CD8-positive, alpha-beta memory T cell (primary cell): ENCODE measurements at regions not wholly inside any gene's neighbourhood (a gene's known extent, or its start where the extent isn't known, plus 50 kb on each side); places are given as distances from the start of the nearest gene placed in this dataset.

Experiments
- CTCF ChIA-PET: fragments of 350-600 bp; sonication (Branson Sonifier 250); formaldehyde crosslinking; loops from one replicate; lab custom pipeline; 2021; ENCODE audit warnings: antibody characterized with exemption; lab: Charles Lee
- POLR2A ChIA-PET: fragments of 350-600 bp; sonication (Branson Sonifier 250); formaldehyde crosslinking; loops from one replicate; lab custom pipeline; 2021; ENCODE audit warnings: antibody characterized with exemption; lab: Charles Lee
- DNase-seq, 5 donors: peaks; one replicate each; pipeline versions ENCODE4 v3.0.0 to v3.0.0-alpha.2; 2020 to 2022; ENCODE audit warnings: mixed read lengths in 1 of 5
- H3K27ac ChIP-seq: one replicate; pipeline ENCODE4 v1.7.0; 2013; ENCODE audit warnings: low read depth, mild to moderate bottlenecking, low read length, moderate library complexity
- H3K27me3 ChIP-seq: 2 replicates; pipeline ENCODE4 v1.7.0; 2013; ENCODE audit warnings: low read length, mild to moderate bottlenecking; ENCODE audit not compliant: insufficient read depth, poor library complexity, severe bottlenecking
- H3K36me3 ChIP-seq: 2 replicates; pipeline ENCODE4 v1.7.0; 2013; ENCODE audit warnings: mild to moderate bottlenecking, low read length, moderate library complexity; ENCODE audit not compliant: insufficient read depth
- H3K4me1 ChIP-seq: 2 replicates; pipeline ENCODE4 v1.7.0; 2013; ENCODE audit warnings: mild to moderate bottlenecking, low read length, moderate library complexity; ENCODE audit not compliant: insufficient read depth
- H3K4me3 ChIP-seq: 2 replicates; pipeline ENCODE4 v1.7.0; 2013; ENCODE audit warnings: mild to moderate bottlenecking, low read length
- H3K9me3 ChIP-seq: 2 replicates; pipeline ENCODE4 v1.7.0; 2013; ENCODE audit warnings: mild to moderate bottlenecking, low read length
- H3K27ac Mint-ChIP-seq, 8 donors: one replicate each; pipeline ENCODE4 v1.8.0; 2020 to 2021; ENCODE audit warnings: mixed read lengths in 8 of 8, mild to moderate bottlenecking in 6 of 8, inconsistent platforms in 3 of 8, moderate library complexity in 3 of 8
- H3K27me3 Mint-ChIP-seq, 2 donors: one replicate each; pipeline ENCODE4 v1.8.0; 2020 to 2021; ENCODE audit warnings: mixed read lengths in 2 of 2, mild to moderate bottlenecking in 1 of 2, moderate library complexity in 1 of 2
- H3K36me3 Mint-ChIP-seq, 3 donors: one replicate each; pipeline ENCODE4 v1.8.0; 2020 to 2021; ENCODE audit warnings: mixed read lengths in 3 of 3, inconsistent platforms in 1 of 3, mild to moderate bottlenecking in 1 of 3
- H3K4me1 Mint-ChIP-seq, 3 donors: one replicate each; pipeline ENCODE4 v1.8.0; 2020 to 2021; ENCODE audit warnings: mixed read lengths in 3 of 3, inconsistent platforms in 1 of 3, mild to moderate bottlenecking in 1 of 3
- H3K4me3 Mint-ChIP-seq, 7 donors: one replicate each; pipeline ENCODE4 v1.8.0; 2020 to 2021; ENCODE audit warnings: mixed read lengths in 7 of 7, mild to moderate bottlenecking in 6 of 7, moderate library complexity in 4 of 7, inconsistent platforms in 2 of 7
- H3K9me3 Mint-ChIP-seq, 5 donors: one replicate each; pipeline ENCODE4 v1.8.0; 2020 to 2022; ENCODE audit warnings: mixed read lengths in 5 of 5, mild to moderate bottlenecking in 3 of 5, moderate library complexity in 2 of 5, inconsistent platforms in 1 of 5

DNA sequence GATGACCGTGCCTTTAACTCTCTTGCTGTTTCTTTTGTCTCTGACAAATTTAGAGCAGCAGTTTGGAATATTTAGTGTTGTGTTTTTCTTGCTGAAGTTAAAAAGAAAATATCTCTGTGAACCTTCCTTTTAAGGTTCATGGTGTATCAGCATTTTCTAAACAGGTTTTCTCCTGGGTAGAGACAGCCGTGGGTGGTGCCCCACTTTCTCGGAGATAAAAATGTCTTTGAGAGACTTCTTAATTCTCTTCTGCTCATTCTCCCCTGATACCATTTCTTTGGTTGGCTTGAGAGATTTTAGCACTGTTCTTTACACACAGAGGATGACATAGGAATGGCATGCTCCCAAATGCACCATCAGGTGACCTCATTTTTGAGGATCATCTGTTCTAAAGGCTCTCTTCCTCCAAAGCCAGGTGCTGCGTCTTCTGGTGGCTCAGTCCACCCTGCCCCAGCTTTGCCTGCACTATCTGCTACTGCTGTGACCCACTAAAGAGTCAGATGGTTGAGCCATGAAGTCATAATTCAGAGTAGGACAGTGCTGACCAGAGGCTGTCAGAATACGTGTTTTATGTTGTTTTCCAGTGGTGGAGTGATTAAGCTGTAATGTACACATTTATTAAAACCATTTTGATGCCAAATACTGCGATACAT is 90.3 kb upstream of the SLC10A2 start:
- no peak overlapping the region for H3K4me3 Mint-ChIP-seq
- H3K27ac Mint-ChIP-seq, result no peak overlapping the region
- H3K4me1 Mint-ChIP-seq, result no peaks in the 10 kb centered on the region
- ChIA-PET POLR2A (no interaction called here), CTCF (no interaction called here)
- no peaks in the 10 kb centered on the region for H3K36me3 ChIP-seq
- H3K36me3 Mint-ChIP-seq, result no peaks in the 10 kb centered on the region
- no peaks in the 10 kb centered on the region for H3K9me3 Mint-ChIP-seq
- DNase-seq, result no peak
- no peak overlapping the region for H3K4me3 ChIP-seq
- H3K9me3 ChIP-seq, result no peaks in the 10 kb centered on the region
- no peak overlapping the region for H3K27ac ChIP-seq
- H3K4me1 ChIP-seq, result no peaks in the 10 kb centered on the region
- no peaks in the 10 kb centered on the region for H3K27me3 ChIP-seq
- H3K27me3 Mint-ChIP-seq, result peaks cover 0 to 2% of the 10 kb centered on the region in 2 donors

DNA sequence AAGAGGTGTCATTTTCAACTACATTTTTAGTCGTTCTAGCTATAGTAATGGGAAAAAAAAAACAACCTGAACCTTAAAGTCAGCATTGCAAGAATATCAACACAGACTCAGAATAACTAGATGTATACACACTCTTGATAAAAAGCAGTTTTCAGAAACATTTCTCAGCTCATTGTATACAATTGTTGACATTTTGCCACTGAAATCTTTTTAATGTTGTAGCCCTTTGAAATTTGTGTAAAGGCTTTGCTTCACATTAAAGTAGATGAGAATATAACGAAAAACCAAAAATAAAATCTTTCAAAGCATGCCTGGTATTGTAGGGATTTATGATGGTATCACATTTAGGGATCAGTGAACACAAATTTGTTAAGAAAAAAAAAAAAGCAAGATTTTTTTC is 87.2 kb upstream of the SLC10A2 start:
- H3K27me3 Mint-ChIP-seq, result peaks cover 0 to 2% of the 10 kb centered on the region in 2 donors
- H3K4me1 Mint-ChIP-seq, result no peaks in the 10 kb centered on the region
- ChIA-PET CTCF (no interaction called here), POLR2A (no interaction called here)
- no peak for DNase-seq
- no peak overlapping the region for H3K27ac Mint-ChIP-seq
- Histone ChIP-seq H3K27ac (no peak overlapping the region), H3K9me3 (no peaks in the 10 kb centered on the region), H3K36me3 (no peaks in the 10 kb centered on the region), H3K4me1 (no peaks in the 10 kb centered on the region), H3K4me3 (no peak overlapping the region), H3K27me3 (no peaks in the 10 kb centered on the region)
- no peak overlapping the region for H3K4me3 Mint-ChIP-seq
- H3K9me3 Mint-ChIP-seq, result peaks cover 0 to 3% (median 0%) of the 10 kb centered on the region in 5 donors
- no peaks in the 10 kb centered on the region for H3K36me3 Mint-ChIP-seq

DNA sequence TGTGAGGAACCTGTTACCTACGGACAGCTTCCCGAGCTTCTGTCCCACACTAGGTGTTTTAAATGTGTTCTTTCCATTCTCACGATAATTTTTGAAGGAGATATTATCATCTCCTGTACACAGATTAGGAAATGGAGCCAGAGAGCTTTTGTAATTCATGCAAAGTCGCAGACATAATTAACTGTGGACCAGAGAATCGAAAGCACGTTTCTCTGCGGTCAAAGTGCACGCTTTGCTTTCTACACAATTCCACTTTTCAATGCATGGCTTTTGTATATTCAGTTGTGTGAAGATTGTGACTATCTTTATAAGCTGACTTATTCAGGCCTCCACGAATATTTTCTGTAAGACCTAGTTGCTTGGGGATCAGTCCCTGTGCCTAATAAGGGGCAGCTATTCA is 81.7 kb upstream of the SLC10A2 start:
- H3K9me3 ChIP-seq, result no peaks in the 10 kb centered on the region
- ChIA-PET POLR2A (no interaction called here), CTCF (no interaction called here)
- H3K27ac Mint-ChIP-seq, result no peak overlapping the region
- H3K4me3 ChIP-seq, result no peak overlapping the region
- no peaks in the 10 kb centered on the region for H3K27me3 Mint-ChIP-seq
- no peaks in the 10 kb centered on the region for H3K27me3 ChIP-seq
- H3K4me1 ChIP-seq, result no peaks in the 10 kb centered on the region
- no peak overlapping the region for H3K4me3 Mint-ChIP-seq
- no peak overlapping the region for H3K27ac ChIP-seq
- no peak for DNase-seq
- no peaks in the 10 kb centered on the region for H3K36me3 ChIP-seq
- H3K36me3 Mint-ChIP-seq, result no peaks in the 10 kb centered on the region
- H3K9me3 Mint-ChIP-seq, result peaks cover 0 to 3% (median 0%) of the 10 kb centered on the region in 5 donors
- no peaks in the 10 kb centered on the region for H3K4me1 Mint-ChIP-seq

DNA sequence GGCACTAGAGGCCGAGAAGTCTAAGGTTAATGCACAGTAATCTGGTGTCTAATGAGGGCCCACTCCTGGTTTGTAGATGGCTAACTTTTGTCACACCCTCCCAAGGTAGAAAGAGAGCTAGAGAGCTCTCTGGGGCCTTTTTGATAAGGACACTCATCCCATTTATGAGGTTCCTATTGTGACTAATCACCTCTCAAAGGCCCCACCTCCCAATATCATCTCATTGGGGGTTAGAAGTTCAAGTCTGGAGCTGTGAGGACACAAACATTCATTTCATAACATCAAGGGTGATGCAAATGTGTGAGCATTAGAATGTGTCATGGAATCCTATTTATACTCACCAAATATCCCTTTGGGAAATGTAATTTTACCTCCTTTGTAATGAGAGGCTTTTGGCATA is 79.2 kb upstream of the SLC10A2 start:
- no peaks in the 10 kb centered on the region for H3K27me3 ChIP-seq
- no peak overlapping the region for H3K27ac ChIP-seq
- Mint-ChIP-seq H3K4me3 (no peak overlapping the region), H3K27ac (no peak overlapping the region), H3K36me3 (no peaks in the 10 kb centered on the region), H3K27me3 (no peaks in the 10 kb centered on the region), H3K9me3 (peaks cover 0 to 3% (median 0%) of the 10 kb centered on the region in 5 donors), H3K4me1 (no peaks in the 10 kb centered on the region)
- no peak overlapping the region for H3K4me3 ChIP-seq
- CTCF ChIA-PET, result no interaction called here
- H3K4me1 ChIP-seq, result no peaks in the 10 kb centered on the region
- no peaks in the 10 kb centered on the region for H3K9me3 ChIP-seq
- POLR2A ChIA-PET, result no interaction called here
- no peaks in the 10 kb centered on the region for H3K36me3 ChIP-seq
- no peak for DNase-seq

DNA sequence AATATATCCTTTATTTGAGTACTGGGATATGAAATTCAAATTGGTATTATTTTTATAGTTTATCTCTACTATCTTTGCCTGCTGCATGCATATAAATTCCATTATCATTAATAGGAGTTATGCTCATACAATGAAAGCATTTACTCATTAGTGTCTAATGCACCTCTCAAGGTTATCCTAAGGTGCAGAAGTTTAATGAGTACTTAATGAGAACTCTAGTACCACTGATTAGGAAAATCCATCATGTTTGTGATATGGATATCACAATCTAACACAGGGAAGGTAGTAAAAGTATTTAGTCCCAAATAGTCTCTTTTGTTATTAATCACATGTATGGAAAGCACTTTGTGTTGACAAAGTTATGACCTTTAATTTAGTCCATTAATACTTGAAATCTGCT is 77.2 kb upstream of the SLC10A2 start:
- Mint-ChIP-seq H3K36me3 (no peaks in the 10 kb centered on the region), H3K27ac (no peak overlapping the region), H3K4me3 (no peak overlapping the region), H3K9me3 (peaks cover 0 to under 1% (median 0%) of the 10 kb centered on the region in 5 donors), H3K27me3 (no peaks in the 10 kb centered on the region), H3K4me1 (no peaks in the 10 kb centered on the region)
- ChIA-PET CTCF (no interaction called here), POLR2A (no interaction called here)
- Histone ChIP-seq H3K27me3 (no peaks in the 10 kb centered on the region), H3K4me1 (no peaks in the 10 kb centered on the region), H3K27ac (no peak overlapping the region), H3K4me3 (no peak overlapping the region), H3K9me3 (no peaks in the 10 kb centered on the region), H3K36me3 (no peaks in the 10 kb centered on the region)
- DNase-seq, result no peak

DNA sequence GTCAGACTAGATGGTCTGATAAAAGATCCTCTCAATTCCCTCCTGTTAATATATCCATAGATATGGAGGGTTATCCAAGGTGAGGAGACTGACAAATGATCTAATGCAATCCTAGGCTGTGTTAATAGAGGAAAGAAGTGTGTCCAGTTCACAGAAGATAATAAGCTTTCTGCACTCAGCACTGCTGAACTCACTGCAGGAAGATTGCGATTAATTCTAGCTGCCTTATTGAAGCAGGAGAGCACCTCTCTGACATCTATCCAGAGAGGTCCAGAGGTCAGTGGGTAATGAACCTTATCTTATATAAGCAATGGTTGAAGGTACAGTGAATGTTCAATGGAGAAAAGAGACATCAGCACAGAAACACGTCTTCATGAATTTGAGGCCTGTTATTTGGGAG is 75.9 kb upstream of the SLC10A2 start:
- Histone ChIP-seq H3K4me3 (no peak overlapping the region), H3K4me1 (no peaks in the 10 kb centered on the region), H3K9me3 (no peaks in the 10 kb centered on the region), H3K27me3 (no peaks in the 10 kb centered on the region), H3K27ac (no peak overlapping the region), H3K36me3 (no peaks in the 10 kb centered on the region)
- Mint-ChIP-seq H3K4me3 (no peak overlapping the region), H3K27me3 (no peaks in the 10 kb centered on the region), H3K27ac (no peak overlapping the region), H3K4me1 (no peaks in the 10 kb centered on the region), H3K9me3 (peaks cover 0 to 5% (median 2%) of the 10 kb centered on the region in 5 donors), H3K36me3 (no peaks in the 10 kb centered on the region)
- ChIA-PET POLR2A (no interaction called here), CTCF (no interaction called here)
- DNase-seq, result no peak

DNA sequence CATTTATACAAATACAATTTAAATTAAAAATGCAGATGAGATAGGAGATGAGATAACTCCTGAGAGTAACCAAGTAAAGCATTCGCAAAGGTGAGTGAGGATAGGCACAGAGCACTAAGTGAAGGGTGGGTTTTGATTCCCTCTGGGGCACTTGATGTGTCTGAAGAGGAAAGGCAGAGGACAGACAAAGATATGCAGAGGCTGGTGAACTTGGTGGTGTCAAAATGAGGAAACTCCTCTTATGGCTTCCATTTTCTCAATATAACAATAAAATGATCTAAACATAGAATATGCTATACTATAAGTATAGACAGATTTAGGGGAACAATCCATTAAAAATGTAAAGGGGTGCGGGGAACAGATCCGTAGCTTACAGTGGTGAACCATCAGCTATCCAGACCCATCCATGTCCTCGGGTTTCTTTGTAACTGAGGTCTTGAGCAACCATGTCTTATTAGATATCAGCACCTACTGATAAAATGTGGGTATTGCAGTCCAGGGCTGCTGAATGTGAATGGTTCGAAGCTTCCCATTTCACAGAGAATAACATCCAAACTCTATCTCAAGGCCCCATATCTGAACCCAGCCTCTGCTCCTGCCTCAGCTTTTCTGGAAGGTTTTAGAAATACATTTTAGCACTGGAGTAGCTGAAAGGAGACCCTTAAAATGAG is 73.9 kb upstream of the SLC10A2 start:
- no peak overlapping the region for H3K4me3 Mint-ChIP-seq
- H3K36me3 Mint-ChIP-seq, result no peaks in the 10 kb centered on the region
- CTCF ChIA-PET, result no interaction called here
- H3K27ac Mint-ChIP-seq, result no peak overlapping the region
- Histone ChIP-seq H3K4me1 (no peaks in the 10 kb centered on the region), H3K36me3 (no peaks in the 10 kb centered on the region), H3K27ac (no peak overlapping the region), H3K4me3 (no peak overlapping the region), H3K27me3 (no peaks in the 10 kb centered on the region), H3K9me3 (no peaks in the 10 kb centered on the region)
- POLR2A ChIA-PET, result no interaction called here
- H3K9me3 Mint-ChIP-seq, result peaks cover 0 to 5% (median 2%) of the 10 kb centered on the region in 5 donors
- no peaks in the 10 kb centered on the region for H3K27me3 Mint-ChIP-seq
- no peaks in the 10 kb centered on the region for H3K4me1 Mint-ChIP-seq
- no peak for DNase-seq

DNA sequence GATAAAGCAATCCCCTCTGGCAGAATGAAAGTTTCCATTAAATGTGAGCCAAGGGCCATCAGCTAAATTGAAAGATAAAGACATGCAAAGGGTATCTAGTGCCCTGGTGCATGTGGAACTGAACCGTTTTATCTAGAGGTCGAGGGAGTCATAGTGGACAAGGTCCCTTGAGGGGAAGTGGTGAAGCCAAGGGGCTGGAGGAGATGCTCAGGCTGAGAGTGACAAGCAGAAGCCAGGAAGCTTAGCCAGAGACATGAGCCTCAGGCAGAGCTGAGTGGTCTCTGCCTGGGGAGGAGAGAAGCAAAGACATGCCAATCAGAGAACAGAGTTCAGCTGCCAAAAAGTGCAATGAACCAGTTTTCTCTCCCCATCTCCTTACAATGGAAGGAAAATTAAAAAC is 68.1 kb upstream of the SLC10A2 start:
- Mint-ChIP-seq H3K27ac (peak overlapping the region in 1 of 8 donors; percentile 54), H3K4me3 (no peak overlapping the region), H3K36me3 (no peaks in the 10 kb centered on the region), H3K4me1 (no peaks in the 10 kb centered on the region), H3K9me3 (peaks cover 0 to 13% (median 3%) of the 10 kb centered on the region in 5 donors), H3K27me3 (no peaks in the 10 kb centered on the region)
- Histone ChIP-seq H3K4me3 (no peak overlapping the region), H3K9me3 (no peaks in the 10 kb centered on the region), H3K4me1 (no peaks in the 10 kb centered on the region), H3K27me3 (no peaks in the 10 kb centered on the region), H3K36me3 (no peaks in the 10 kb centered on the region), H3K27ac (no peak overlapping the region)
- ChIA-PET POLR2A (no interaction called here), CTCF (interaction anchor here (0.6 kb wide), 1 partner anchor 836 kb away, joined by 3 read pairs; no protein-coding TSS in a partner anchor)
- no peak for DNase-seq
